ENCODE measurements at regions not wholly inside any gene's neighbourhood (a gene's known extent, or its start where the extent isn't known, plus 50 kb on each side); places are given as distances from the start of the nearest gene placed in this dataset.

GRCh38 chr18:44464398-44465180 lies 216.1 kb upstream of the SETBP1 start:
- no peak for DNase-seq (ENCODE audit: low read depth in 3 of 3, low spot score in 2 of 3)

- DNase-seq (ENCODE audit: low read depth in 3 of 3, low spot score in 2 of 3), result no peak
Observed at GRCh38 chr18:44465381-44465841, 215.3 kb upstream of the SETBP1 start.

GRCh38 chr18:44466997-44467396 lies 213.7 kb upstream of the SETBP1 start:
- DNase-seq (ENCODE audit: low read depth in 3 of 3, low spot score in 2 of 3), result no peak

- DNase-seq (ENCODE audit: low read depth in 3 of 3, low spot score in 2 of 3), result no peak
Observed at GRCh38 chr18:44467718-44468117, 213.0 kb upstream of the SETBP1 start.

- DNase-seq (ENCODE audit: low read depth in 3 of 3, low spot score in 2 of 3), result no peak
Observed at GRCh38 chr18:44473394-44474066, 207.2 kb upstream of the SETBP1 start.

GRCh38 chr18:44474067-44474411 lies 206.6 kb upstream of the SETBP1 start:
- no peak for DNase-seq (ENCODE audit: low read depth in 3 of 3, low spot score in 2 of 3)

- no peak for DNase-seq (ENCODE audit: low read depth in 3 of 3, low spot score in 2 of 3)
Observed at GRCh38 chr18:44474591-44474990, 206.1 kb upstream of the SETBP1 start.

- DNase-seq (ENCODE audit: low read depth in 3 of 3, low spot score in 2 of 3), result no peak
Observed at GRCh38 chr18:44482761-44483160, 197.9 kb upstream of the SETBP1 start.

- no peak for DNase-seq (ENCODE audit: low read depth in 3 of 3, low spot score in 2 of 3)
Observed at GRCh38 chr18:44495151-44495550, 185.5 kb upstream of the SETBP1 start.

- DNase-seq (ENCODE audit: low read depth in 3 of 3, low spot score in 2 of 3), result no peak
Observed at GRCh38 chr18:44497311-44497710, 183.4 kb upstream of the SETBP1 start.

GRCh38 chr18:44497757-44498490 lies 182.8 kb upstream of the SETBP1 start:
- DNase-seq (ENCODE audit: low read depth in 3 of 3, low spot score in 2 of 3), result no peak

- no peak for DNase-seq (ENCODE audit: low read depth in 3 of 3, low spot score in 2 of 3)
Observed at GRCh38 chr18:44500808-44501610, 179.7 kb upstream of the SETBP1 start.

- no peak for DNase-seq (ENCODE audit: low read depth in 3 of 3, low spot score in 2 of 3)
Observed at GRCh38 chr18:44502221-44502620, 178.5 kb upstream of the SETBP1 start.

- DNase-seq (ENCODE audit: low read depth in 3 of 3, low spot score in 2 of 3), result no peak
Observed at GRCh38 chr18:44502790-44503189, 177.9 kb upstream of the SETBP1 start.

- DNase-seq (ENCODE audit: low read depth in 3 of 3, low spot score in 2 of 3), result no peak
Observed at GRCh38 chr18:44503854-44504253, 176.8 kb upstream of the SETBP1 start.

GRCh38 chr18:44507729-44508325 lies 172.9 kb upstream of the SETBP1 start:
- no peak for DNase-seq (ENCODE audit: low read depth in 3 of 3, low spot score in 2 of 3)

- no peak for DNase-seq (ENCODE audit: low read depth in 3 of 3, low spot score in 2 of 3)
Observed at GRCh38 chr18:44508474-44508873, 172.2 kb upstream of the SETBP1 start.

GRCh38 chr18:44509048-44509447 lies 171.6 kb upstream of the SETBP1 start:
- no peak for DNase-seq (ENCODE audit: low read depth in 3 of 3, low spot score in 2 of 3)

GRCh38 chr18:44510390-44510789 lies 170.3 kb upstream of the SETBP1 start:
- no peak for DNase-seq (ENCODE audit: low read depth in 3 of 3, low spot score in 2 of 3)

GRCh38 chr18:44513233-44513632 lies 167.5 kb upstream of the SETBP1 start:
- no peak for DNase-seq (ENCODE audit: low read depth in 3 of 3, low spot score in 2 of 3)

All from right renal cortex interstitium (tissue), 3 donors.